Hepatocyte (in vitro differentiated cells): ENCODE measurements at regions not wholly inside any gene's neighbourhood (a gene's known extent, or its start where the extent isn't known, plus 50 kb on each side); places are given as distances from the start of the nearest gene placed in this dataset.

ENCODE experiments used
- DNase-seq: peaks from one replicate; pipeline ENCODE4 v3.0.0-alpha.2; 2016; ENCODE audit warnings: low spot score
- H2AFZ ChIP-seq: fragments of 200-600 bp; sonication (generic); 2 replicates; pipeline ENCODE4 v1.6.0; 2016; ENCODE audit warnings: antibody characterized with exemption, mild to moderate bottlenecking
- H3K27ac ChIP-seq: fragments of 200-600 bp; sonication (generic); 2 replicates; pipeline ENCODE4 v1.5.1; 2016; ENCODE audit warnings: mild to moderate bottlenecking
- H3K27me3 ChIP-seq: fragments of 200-600 bp; sonication (generic); 2 replicates; pipeline ENCODE4 v1.6.1; 2016
- H3K36me3 ChIP-seq: fragments of 200-600 bp; sonication (generic); replicated peaks from 2 replicates; pipeline ENCODE4 v1.5.1; 2016; ENCODE audit warnings: low read depth; ENCODE audit not compliant: insufficient read depth
- H3K4me1 ChIP-seq: fragments of 200-600 bp; sonication (generic); 2 replicates; pipeline ENCODE4 v1.5.1; 2016; ENCODE audit warnings: mild to moderate bottlenecking, moderate library complexity; ENCODE audit not compliant: insufficient read depth
- H3K4me2 ChIP-seq: fragments of 200-600 bp; sonication (generic); 2 replicates; pipeline ENCODE4 v1.6.0; 2016
- H3K4me3 ChIP-seq: fragments of 200-600 bp; sonication (generic); 2 replicates; pipeline ENCODE4 v1.5.1; 2016; ENCODE audit warnings: mild to moderate bottlenecking
- H3K79me2 ChIP-seq: fragments of 200-600 bp; sonication (generic); 2 replicates; pipeline ENCODE4 v1.6.0; 2017; ENCODE audit warnings: mild to moderate bottlenecking
- H3K9me2 ChIP-seq: fragments of 200-600 bp; sonication (generic); replicated peaks from 2 replicates; pipeline ENCODE4 v1.6.0; 2017; ENCODE audit warnings: mild to moderate bottlenecking; ENCODE audit not compliant: insufficient read depth
- H3K9me3 ChIP-seq: fragments of 200-600 bp; sonication (generic); 2 replicates; pipeline ENCODE4 v1.5.1; 2016; ENCODE audit warnings: low read depth, mild to moderate bottlenecking
- H4K20me1 ChIP-seq: fragments of 200-600 bp; sonication (generic); 2 replicates; pipeline ENCODE4 v1.6.0; 2016; ENCODE audit warnings: mild to moderate bottlenecking; ENCODE audit not compliant: insufficient read depth, poor library complexity, severe bottlenecking
- EZH2 ChIP-seq: fragments of 200-600 bp; sonication (generic); IDR thresholded peaks from 2 replicates; pipeline ENCODE4 v1.6.1; 2016; ENCODE audit warnings: antibody characterized with exemption, mild to moderate bottlenecking, borderline replicate concordance
- EZH2phosphoT487 ChIP-seq: fragments of 200-600 bp; sonication (generic); IDR thresholded peaks from one replicate; pipeline ENCODE4 v1.6.1; 2018; ENCODE audit warnings: antibody characterized with exemption, mild to moderate bottlenecking, low read depth, moderate library complexity; ENCODE audit not compliant: unreplicated experiment, severe bottlenecking
- WGBS: methylation state at CpG from one replicate; pipeline ENCODE4 v1.1.6; 2016; ENCODE audit warnings: low lambda C conversion rate; ENCODE audit errors: missing lambda C conversion rate; 5-methylcytosine and 5-hydroxymethylcytosine counted together
- TF ChIP-seq, protein P1 (sequence below): fragments of 200-600 bp; sonication (generic); IDR thresholded peaks from 2 replicates; pipeline ENCODE4 v1.5.1; 2016; ENCODE audit warnings: antibody characterized with exemption, mild to moderate bottlenecking; ENCODE audit not compliant: poor library complexity

- Histone ChIP-seq H3K4me2 (peak overlapping the region; percentile 70), H2AFZ (peak overlapping the region; percentile 14), H4K20me1 (no peaks in the 10 kb centered on the region), H3K27me3 (no peaks in the 10 kb centered on the region), H3K9me3 (no peaks in the 10 kb centered on the region), H3K4me1 (no peaks in the 10 kb centered on the region), H3K27ac (no peak overlapping the region), H3K36me3 (no peaks in the 10 kb centered on the region), H3K4me3 (no peak overlapping the region), H3K9me2 (no peaks in the 10 kb centered on the region), H3K79me2 (no peaks in the 10 kb centered on the region)
- 54% methylated on average over 31 of the region's 31 CpGs for WGBS
- no peak for DNase-seq
- TF ChIP-seq, protein P1, sequence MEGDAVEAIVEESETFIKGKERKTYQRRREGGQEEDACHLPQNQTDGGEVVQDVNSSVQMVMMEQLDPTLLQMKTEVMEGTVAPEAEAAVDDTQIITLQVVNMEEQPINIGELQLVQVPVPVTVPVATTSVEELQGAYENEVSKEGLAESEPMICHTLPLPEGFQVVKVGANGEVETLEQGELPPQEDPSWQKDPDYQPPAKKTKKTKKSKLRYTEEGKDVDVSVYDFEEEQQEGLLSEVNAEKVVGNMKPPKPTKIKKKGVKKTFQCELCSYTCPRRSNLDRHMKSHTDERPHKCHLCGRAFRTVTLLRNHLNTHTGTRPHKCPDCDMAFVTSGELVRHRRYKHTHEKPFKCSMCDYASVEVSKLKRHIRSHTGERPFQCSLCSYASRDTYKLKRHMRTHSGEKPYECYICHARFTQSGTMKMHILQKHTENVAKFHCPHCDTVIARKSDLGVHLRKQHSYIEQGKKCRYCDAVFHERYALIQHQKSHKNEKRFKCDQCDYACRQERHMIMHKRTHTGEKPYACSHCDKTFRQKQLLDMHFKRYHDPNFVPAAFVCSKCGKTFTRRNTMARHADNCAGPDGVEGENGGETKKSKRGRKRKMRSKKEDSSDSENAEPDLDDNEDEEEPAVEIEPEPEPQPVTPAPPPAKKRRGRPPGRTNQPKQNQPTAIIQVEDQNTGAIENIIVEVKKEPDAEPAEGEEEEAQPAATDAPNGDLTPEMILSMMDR = no peak
Observed at GRCh38 chr9:99368341-99369326, 146.6 kb downstream of the SEC61B start.

GRCh38 chr9:99369327-99369722 is 147.2 kb downstream of the SEC61B start:
- H4K20me1 ChIP-seq = no peaks in the 10 kb centered on the region
- 96% methylated on average over 9 of the region's 9 CpGs for WGBS
- TF ChIP-seq, protein P1 = no peak
- TF ChIP-seq EZH2 = no peak
- TF ChIP-seq EZH2phosphoT487 = no peak
- no peaks in the 10 kb centered on the region for H3K4me1 ChIP-seq
- no peaks in the 10 kb centered on the region for H3K9me2 ChIP-seq
- H3K79me2 ChIP-seq = no peaks in the 10 kb centered on the region
- no peak for DNase-seq
- no peak overlapping the region for H3K4me3 ChIP-seq
- no peaks in the 10 kb centered on the region for H3K27me3 ChIP-seq
- H2AFZ ChIP-seq = no peak overlapping the region
- H3K4me2 ChIP-seq = no peak overlapping the region
- H3K9me3 ChIP-seq = no peaks in the 10 kb centered on the region
- no peaks in the 10 kb centered on the region for H3K36me3 ChIP-seq
- no peak overlapping the region for H3K27ac ChIP-seq

GRCh38 chr9:99370376-99370775 is 148.3 kb downstream of the SEC61B start:
- Histone ChIP-seq H2AFZ (no peak overlapping the region), H3K4me3 (no peak overlapping the region), H3K79me2 (no peaks in the 10 kb centered on the region), H3K27me3 (no peaks in the 10 kb centered on the region), H3K9me3 (no peaks in the 10 kb centered on the region), H3K4me1 (no peaks in the 10 kb centered on the region), H3K4me2 (no peak overlapping the region), H3K9me2 (no peaks in the 10 kb centered on the region), H3K27ac (no peak overlapping the region), H4K20me1 (no peaks in the 10 kb centered on the region), H3K36me3 (no peaks in the 10 kb centered on the region)
- 72% methylated on average over 3 of the region's 3 CpGs for WGBS
- no peak for DNase-seq
- TF ChIP-seq, protein P1 = no peak
- TF ChIP-seq EZH2phosphoT487 = no peak
- no peak for TF ChIP-seq EZH2
